ENCODE measurements at regions not wholly inside any gene's neighbourhood (a gene's known extent, or its start where the extent isn't known, plus 50 kb on each side); places are given as distances from the start of the nearest gene placed in this dataset.

DNA sequence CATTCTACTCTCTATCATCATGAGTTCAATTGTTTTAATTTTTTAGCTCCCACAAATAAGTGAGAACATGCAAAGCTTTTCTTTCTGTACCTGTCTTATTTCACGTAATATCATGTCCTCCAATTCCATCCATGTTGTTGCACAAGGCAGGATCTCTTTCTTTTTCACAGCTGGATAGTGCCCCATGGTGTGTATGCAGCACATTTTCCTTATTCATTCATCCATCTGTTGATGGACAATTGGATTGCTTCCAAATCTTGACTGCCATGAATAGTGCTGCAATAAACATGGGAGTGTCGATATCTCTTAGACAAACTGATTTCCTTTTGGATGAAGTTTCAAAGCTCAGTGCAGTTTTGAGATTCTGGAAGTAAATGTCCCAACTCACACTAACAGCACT is 326.9 kb downstream of the FGF9 start:
- no peaks in the 10 kb centered on the region for H3K9me3 Mint-ChIP-seq
- no peaks in the 10 kb centered on the region for H3K36me3 Mint-ChIP-seq (ENCODE audit: low read depth)
- H3K27me3 Mint-ChIP-seq, result peaks cover 6% of the 10 kb centered on the region
- DNase-seq, result no peak
- H3K4me3 Mint-ChIP-seq, result no peak overlapping the region
- H3K27ac Mint-ChIP-seq, result no peak overlapping the region
- H3K4me1 Mint-ChIP-seq (ENCODE audit: low read depth), result no peaks in the 10 kb centered on the region

DNA sequence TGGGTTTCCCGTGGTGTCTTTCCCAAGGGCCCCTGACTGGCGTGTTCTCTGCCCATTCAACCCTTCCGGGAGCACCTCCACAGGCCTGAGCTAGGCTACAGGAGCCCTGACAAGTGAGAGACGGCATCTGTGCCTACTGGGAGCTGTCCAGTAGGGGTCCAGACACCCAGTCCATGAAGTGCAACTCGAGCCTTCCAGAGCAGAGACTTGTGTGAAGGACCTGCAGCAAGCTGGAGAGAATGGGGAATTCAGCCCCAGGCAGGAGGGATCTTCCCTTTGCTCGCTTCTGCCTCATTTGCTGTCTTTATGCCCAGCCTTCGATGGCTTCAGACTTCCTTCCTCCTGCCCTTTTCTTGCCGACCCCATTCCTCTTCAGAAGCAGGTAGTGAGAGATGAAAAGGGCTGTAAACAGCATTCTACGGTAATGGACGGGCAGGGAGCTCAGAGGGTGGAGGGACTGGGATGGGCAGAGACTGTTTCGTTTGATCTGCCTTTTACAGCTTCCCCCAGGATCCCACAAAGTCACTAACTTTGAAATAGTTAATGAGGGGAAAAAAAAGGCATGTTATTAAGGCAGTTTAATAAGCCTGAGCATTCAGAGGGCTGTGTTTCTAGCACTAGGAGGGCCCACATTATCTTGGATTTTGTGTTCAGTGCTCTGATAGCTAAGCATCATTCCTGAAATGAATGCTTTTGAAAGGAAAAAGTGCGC is 327.6 kb downstream of the FGF9 start:
- Mint-ChIP-seq H3K36me3 (ENCODE audit: low read depth) (no peaks in the 10 kb centered on the region), H3K27ac (no peak overlapping the region), H3K4me1 (ENCODE audit: low read depth) (no peaks in the 10 kb centered on the region), H3K27me3 (peaks cover 6% of the 10 kb centered on the region), H3K9me3 (no peaks in the 10 kb centered on the region), H3K4me3 (no peak overlapping the region)
- no peak for DNase-seq

DNA sequence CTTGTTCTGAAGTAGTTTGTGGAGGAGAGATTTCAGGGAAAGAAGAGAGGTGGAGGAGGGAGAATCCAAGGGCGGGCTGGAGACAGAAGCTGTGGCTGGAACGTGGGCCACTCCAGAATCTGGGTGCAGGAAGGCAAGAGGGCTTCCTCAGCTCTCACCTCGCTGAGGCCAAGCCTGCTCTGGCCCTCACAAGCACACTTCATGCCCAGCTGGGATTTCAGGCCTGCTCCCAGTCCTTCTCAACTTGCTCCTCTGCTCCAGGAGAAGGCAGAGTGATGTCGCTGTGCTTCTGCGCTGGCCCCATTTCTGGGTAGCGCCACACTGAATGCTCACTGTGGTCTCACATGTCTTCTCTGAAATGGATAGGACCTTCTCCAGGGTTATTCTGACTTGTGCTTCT is 328.8 kb downstream of the FGF9 start:
- DNase-seq, result no peak
- Mint-ChIP-seq H3K4me3 (no peak overlapping the region), H3K36me3 (ENCODE audit: low read depth) (no peaks in the 10 kb centered on the region), H3K9me3 (no peaks in the 10 kb centered on the region), H3K27me3 (peaks cover 6% of the 10 kb centered on the region), H3K27ac (no peak overlapping the region), H3K4me1 (ENCODE audit: low read depth) (no peaks in the 10 kb centered on the region)

DNA sequence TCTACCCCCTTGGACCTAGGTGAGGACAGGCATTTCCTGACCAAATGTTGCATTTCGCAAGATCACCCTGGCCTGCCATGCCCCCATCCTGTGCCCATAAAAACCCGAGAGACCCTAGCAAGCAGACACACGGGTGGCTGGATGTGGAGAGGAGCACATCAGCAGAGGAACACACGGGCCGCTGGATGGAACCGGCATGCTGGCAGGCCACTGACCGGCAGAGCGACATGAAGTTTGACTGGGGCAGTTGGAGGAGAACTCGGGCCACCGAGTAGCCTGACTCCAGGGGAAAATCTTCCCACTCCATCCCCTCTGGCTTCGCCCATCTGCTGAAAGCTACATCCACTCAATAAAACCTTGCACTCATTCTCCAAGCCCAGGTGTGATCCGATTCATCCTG is 329.3 kb downstream of the FGF9 start:
- no peak for DNase-seq
- Mint-ChIP-seq H3K36me3 (ENCODE audit: low read depth) (no peaks in the 10 kb centered on the region), H3K9me3 (no peaks in the 10 kb centered on the region), H3K27me3 (peaks cover 6% of the 10 kb centered on the region), H3K27ac (no peak overlapping the region), H3K4me1 (ENCODE audit: low read depth) (no peaks in the 10 kb centered on the region), H3K4me3 (no peak overlapping the region)

GRCh38 chr13:22001336-22001735 is 330.5 kb downstream of the FGF9 start:
- Mint-ChIP-seq H3K27me3 (peaks cover 6% of the 10 kb centered on the region), H3K27ac (no peak overlapping the region), H3K9me3 (no peaks in the 10 kb centered on the region), H3K36me3 (ENCODE audit: low read depth) (no peaks in the 10 kb centered on the region), H3K4me3 (no peak overlapping the region), H3K4me1 (ENCODE audit: low read depth) (no peaks in the 10 kb centered on the region)
- no peak for DNase-seq

- H3K27ac Mint-ChIP-seq, result no peak overlapping the region
- no peaks in the 10 kb centered on the region for H3K4me1 Mint-ChIP-seq (ENCODE audit: low read depth)
- DNase-seq, result no peak
- peaks cover 2% of the 10 kb centered on the region for H3K9me3 Mint-ChIP-seq
- peaks cover 6% of the 10 kb centered on the region for H3K27me3 Mint-ChIP-seq
- no peaks in the 10 kb centered on the region for H3K36me3 Mint-ChIP-seq (ENCODE audit: low read depth)
- no peak overlapping the region for H3K4me3 Mint-ChIP-seq
Observed at GRCh38 chr13:22002893-22003292, 332.0 kb downstream of the FGF9 start.

- no peak for DNase-seq
- Mint-ChIP-seq H3K4me1 (ENCODE audit: low read depth) (no peaks in the 10 kb centered on the region), H3K4me3 (no peak overlapping the region), H3K36me3 (ENCODE audit: low read depth) (no peaks in the 10 kb centered on the region), H3K27ac (no peak overlapping the region), H3K9me3 (peaks cover 2% of the 10 kb centered on the region), H3K27me3 (no peaks in the 10 kb centered on the region)
Observed at GRCh38 chr13:22009500-22009899, 338.6 kb downstream of the FGF9 start.

DNA sequence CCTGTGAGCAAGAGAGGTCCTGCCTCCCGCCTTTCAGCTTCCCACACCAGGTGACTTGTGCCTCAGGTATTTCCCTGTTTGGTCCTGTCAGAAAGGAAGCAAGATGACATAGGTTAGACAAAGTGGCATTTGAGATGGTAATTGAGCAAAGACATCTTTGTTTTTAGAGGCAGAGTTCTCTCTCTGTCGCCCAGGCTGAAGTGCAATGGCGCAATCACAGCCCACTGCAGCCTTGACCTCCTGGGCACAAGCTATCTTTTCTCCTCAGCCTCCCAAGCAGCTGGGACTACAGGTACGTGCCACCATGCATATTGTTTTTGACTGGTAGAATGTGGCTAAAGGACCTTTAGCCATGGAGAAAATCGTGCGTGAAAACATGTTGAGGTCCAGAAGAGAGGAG is 339.1 kb downstream of the FGF9 start:
- Mint-ChIP-seq H3K9me3 (peaks cover 2% of the 10 kb centered on the region), H3K27me3 (no peaks in the 10 kb centered on the region), H3K36me3 (ENCODE audit: low read depth) (no peaks in the 10 kb centered on the region), H3K4me1 (ENCODE audit: low read depth) (no peaks in the 10 kb centered on the region), H3K27ac (no peak overlapping the region), H3K4me3 (no peak overlapping the region)
- DNase-seq, result no peak

- H3K27ac Mint-ChIP-seq, result no peak overlapping the region
- H3K4me1 Mint-ChIP-seq (ENCODE audit: low read depth), result peaks cover 8% of the 10 kb centered on the region
- DNase-seq, result no peak
- no peaks in the 10 kb centered on the region for H3K36me3 Mint-ChIP-seq (ENCODE audit: low read depth)
- H3K4me3 Mint-ChIP-seq, result no peak overlapping the region
- H3K9me3 Mint-ChIP-seq, result no peaks in the 10 kb centered on the region
- H3K27me3 Mint-ChIP-seq, result no peaks in the 10 kb centered on the region
Observed at GRCh38 chr13:22012686-22013085, 341.8 kb downstream of the FGF9 start.

- Mint-ChIP-seq H3K27ac (no peak overlapping the region), H3K4me1 (ENCODE audit: low read depth) (peaks cover 12% of the 10 kb centered on the region), H3K27me3 (no peaks in the 10 kb centered on the region), H3K4me3 (no peak overlapping the region), H3K36me3 (ENCODE audit: low read depth) (no peaks in the 10 kb centered on the region), H3K9me3 (no peaks in the 10 kb centered on the region)
- no peak for DNase-seq
Observed at GRCh38 chr13:22014469-22014868, 343.6 kb downstream of the FGF9 start.

GRCh38 chr13:22017226-22017625 is 346.4 kb downstream of the FGF9 start:
- no peak overlapping the region for H3K27ac Mint-ChIP-seq
- no peaks in the 10 kb centered on the region for H3K36me3 Mint-ChIP-seq (ENCODE audit: low read depth)
- peaks cover 12% of the 10 kb centered on the region for H3K4me1 Mint-ChIP-seq (ENCODE audit: low read depth)
- DNase-seq, result no peak
- H3K4me3 Mint-ChIP-seq, result no peak overlapping the region
- no peaks in the 10 kb centered on the region for H3K27me3 Mint-ChIP-seq
- no peaks in the 10 kb centered on the region for H3K9me3 Mint-ChIP-seq

DNA sequence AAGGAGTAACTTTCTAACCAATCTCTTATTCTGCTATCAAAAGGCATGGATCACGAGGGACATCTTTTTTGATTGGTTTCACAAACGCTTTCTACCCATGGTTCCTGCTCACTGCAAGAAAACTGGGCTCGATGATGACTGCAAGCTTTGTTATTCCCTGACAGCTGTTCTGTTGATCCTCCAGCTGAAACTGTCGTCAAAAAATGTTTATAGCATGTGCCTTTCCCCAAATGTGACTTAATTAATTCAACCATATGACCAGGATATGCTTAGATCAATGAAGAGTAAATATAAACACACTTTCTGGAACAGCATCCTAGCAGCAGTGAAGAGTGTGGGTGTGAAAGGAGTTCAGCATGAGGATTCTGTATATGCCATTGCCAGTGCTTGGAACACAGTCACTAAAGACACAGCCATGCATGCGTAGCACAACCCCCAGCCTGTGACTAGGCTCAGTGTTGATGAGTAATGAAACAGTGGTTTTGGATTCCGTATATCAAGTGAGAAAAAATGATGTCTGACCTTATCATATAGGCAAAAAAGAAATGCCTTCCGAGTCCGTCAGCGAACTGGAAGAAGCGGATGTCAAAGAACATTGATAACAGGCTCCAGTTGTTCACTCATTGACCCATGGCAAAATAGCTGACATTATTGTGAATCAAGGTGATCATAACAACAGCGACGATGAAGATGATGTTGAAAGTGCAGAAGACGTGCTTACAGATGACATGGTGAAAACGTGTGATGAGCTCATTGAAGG is 347.4 kb downstream of the FGF9 start:
- Mint-ChIP-seq H3K27me3 (no peaks in the 10 kb centered on the region), H3K4me1 (ENCODE audit: low read depth) (peaks cover 12% of the 10 kb centered on the region), H3K36me3 (ENCODE audit: low read depth) (no peaks in the 10 kb centered on the region), H3K27ac (no peak overlapping the region), H3K4me3 (no peak overlapping the region), H3K9me3 (no peaks in the 10 kb centered on the region)
- DNase-seq, result no peak

DNA sequence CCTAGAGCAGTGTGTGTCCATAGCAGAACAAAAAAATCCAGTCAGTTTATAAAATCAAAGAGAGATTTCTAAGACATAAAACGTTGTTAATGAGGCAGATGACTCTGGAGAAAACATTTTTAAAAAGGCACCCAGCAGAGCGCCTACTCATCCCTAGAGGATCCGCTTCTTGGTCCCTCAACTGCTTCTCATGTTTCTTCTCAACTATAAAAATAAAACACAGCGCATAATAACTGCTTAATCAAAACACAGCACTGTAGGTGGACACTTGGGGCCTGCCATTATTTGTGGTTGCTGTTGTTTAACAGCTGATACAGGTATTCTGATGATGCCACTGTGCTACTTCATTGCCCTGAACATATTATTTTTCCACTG is 347.9 kb downstream of the FGF9 start:
- Mint-ChIP-seq H3K4me1 (ENCODE audit: low read depth) (peaks cover 12% of the 10 kb centered on the region), H3K27me3 (no peaks in the 10 kb centered on the region), H3K9me3 (no peaks in the 10 kb centered on the region), H3K27ac (no peak overlapping the region), H3K4me3 (no peak overlapping the region), H3K36me3 (ENCODE audit: low read depth) (no peaks in the 10 kb centered on the region)
- DNase-seq, result no peak

DNA sequence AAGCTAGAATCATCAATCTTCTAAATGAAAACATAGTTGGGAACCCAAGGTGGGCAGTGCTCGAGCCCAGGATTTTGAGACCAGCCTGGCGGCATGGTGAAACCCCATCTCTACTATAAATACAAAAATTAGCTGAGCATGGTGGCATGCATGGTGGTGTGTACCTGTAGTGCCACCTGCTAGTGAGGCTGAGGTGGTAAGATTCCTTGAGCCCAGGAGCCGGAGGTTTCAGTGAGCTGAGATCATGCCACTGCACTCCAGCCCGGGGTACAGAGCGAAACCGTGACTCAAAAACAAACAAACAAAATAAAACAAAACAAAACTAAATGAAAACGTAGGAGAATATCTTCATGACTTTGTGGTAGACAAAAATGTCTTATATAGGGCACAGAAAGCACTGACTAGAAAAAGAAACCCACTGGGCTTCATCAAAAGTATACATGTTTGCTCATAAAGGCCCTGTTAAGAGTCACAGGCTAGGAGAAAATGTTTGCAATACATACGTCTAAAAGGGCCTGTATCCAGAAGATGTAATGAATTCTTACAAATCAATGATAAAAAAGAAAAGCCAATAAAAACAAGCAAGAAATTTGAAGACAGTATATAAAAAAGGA is 353.6 kb downstream of the FGF9 start:
- H3K27me3 Mint-ChIP-seq, result no peaks in the 10 kb centered on the region
- H3K4me3 Mint-ChIP-seq, result no peak overlapping the region
- no peaks in the 10 kb centered on the region for H3K36me3 Mint-ChIP-seq (ENCODE audit: low read depth)
- no peaks in the 10 kb centered on the region for H3K9me3 Mint-ChIP-seq
- no peaks in the 10 kb centered on the region for H3K4me1 Mint-ChIP-seq (ENCODE audit: low read depth)
- no peak overlapping the region for H3K27ac Mint-ChIP-seq
- DNase-seq, result no peak

GRCh38 chr13:22027566-22027965 is 356.7 kb downstream of the FGF9 start:
- DNase-seq, result no peak
- no peak overlapping the region for H3K27ac Mint-ChIP-seq
- no peak overlapping the region for H3K4me3 Mint-ChIP-seq
- no peaks in the 10 kb centered on the region for H3K9me3 Mint-ChIP-seq
- peaks cover 5% of the 10 kb centered on the region for H3K27me3 Mint-ChIP-seq
- H3K4me1 Mint-ChIP-seq (ENCODE audit: low read depth), result peaks cover 2% of the 10 kb centered on the region
- H3K36me3 Mint-ChIP-seq (ENCODE audit: low read depth), result no peaks in the 10 kb centered on the region
